Heart left ventricle (tissue), 16 donors: ENCODE measurements at regions not wholly inside any gene's neighbourhood (a gene's known extent, or its start where the extent isn't known, plus 50 kb on each side); places are given as distances from the start of the nearest gene placed in this dataset.

Experiments
- ATAC-seq, 4 donors: fragments of 200-7000 bp; cut with Tn5 transposase; one replicate each; pipeline ENCODE4 v1.9.1; 2020 to 2022; ENCODE audit warnings: moderate library complexity in 4 of 4, mild to moderate bottlenecking in 3 of 4, moderate number of reproducible peaks in 1 of 4
- DNase-seq, 5 donors: peaks; one replicate each; pipeline ENCODE4 v3.0.0-alpha.2; 2020
- H3K27ac ChIP-seq, 12 donors: fragments of 200-600 bp; sonication (generic) in 4 of 12; one replicate each; pipeline versions ENCODE4 v1.5.0 to v1.8.0; 2016 to 2022; ENCODE audit warnings: mild to moderate bottlenecking in 2 of 12
- H3K27me3 ChIP-seq, 9 donors: fragments of 200-600 bp; sonication (generic) in 2 of 9; one replicate each; pipeline versions ENCODE4 v1.5.1 to v1.8.0; 2016 to 2022; ENCODE audit warnings: mild to moderate bottlenecking in 3 of 9
- H3K36me3 ChIP-seq, 9 donors: fragments of 200-600 bp; sonication (generic) in 2 of 9; one replicate each; pipeline versions ENCODE4 v1.5.0 to v1.8.0; 2018 to 2022; ENCODE audit warnings: mild to moderate bottlenecking in 2 of 9
- H3K4me1 ChIP-seq, 12 donors: fragments of 200-600 bp; sonication (generic) in 4 of 12; one replicate each; pipeline versions ENCODE4 v1.5.0 to v1.8.0; 2016 to 2022; ENCODE audit warnings: mild to moderate bottlenecking in 3 of 12
- H3K4me3 ChIP-seq, 12 donors: fragments of 200-600 bp; sonication (generic) in 4 of 12; one replicate each; pipeline versions ENCODE4 v1.5.0 to v1.8.0; 2017 to 2022; ENCODE audit warnings: mild to moderate bottlenecking in 9 of 12, moderate library complexity in 4 of 12
- H3K9me3 ChIP-seq, 12 donors: fragments of 200-600 bp; sonication (generic) in 4 of 12; one replicate each; pipeline versions ENCODE4 v1.5.0 to v1.8.0; 2016 to 2022; ENCODE audit warnings: mild to moderate bottlenecking in 1 of 12
- POLR2A ChIP-seq, 2 donors: fragments of 450-650 bp; IDR thresholded peaks; one replicate each; pipeline ENCODE4 v1.6.1; 2017; ENCODE audit warnings: antibody characterized with exemption in 2 of 2, mild to moderate bottlenecking in 2 of 2, moderate library complexity in 2 of 2
- WGBS, 4 donors: extraction: QIAGEN DNeasy Blood & Tissue Kit in 2 of 4; methylation state at CpG; one replicate each; pipeline versions ENCODE4 v1.1.5 to v1.1.7; 2013 to 2018; 5-methylcytosine and 5-hydroxymethylcytosine counted together
- intact Hi-C, 10 donors: fragments of 100-400 bp; cut with DNase I; formaldehyde crosslinking; loops; one replicate each; pipeline versions ENCODE4 v1.11.1 to v1.14.2; 2022
- TF ChIP-seq, protein P1 (sequence below), 12 donors: fragments of 200-600 bp; sonication (generic) in 4 of 12; IDR thresholded peaks; one replicate each; pipeline versions ENCODE4 v1.5.0 to v1.8.0; 2018 to 2022; ENCODE audit warnings: antibody characterized with exemption in 12 of 12, mild to moderate bottlenecking in 5 of 12
- donor health status: ischemic (EF 13 %, LVEDD 7.1; RV severe dilation, severe dysfunction).
- donor health status: healthy with polysubstance abuse.
- donor health status: DM: no; HTN: yes; CAD: no.
- donor health status: DM: no; HTN: no; CAD: no.
- donor health status: ischemic (EF 25% LVEDD 6.9; RV normal size, moderate dysfunction).
- donor health status: ischemic (EF 25% LVEDD 5.7; RV mildly dilated, moderate dysfunction).
- donor health status: healthy.
- donor health status: DM: yes; HTN: yes; CAD: no.
- donor health status: ischemic (EF 35%, LVEDD 5.7; RV mildly dilated, moderate dysfunction).
- donor health status: nonischemic (EF 11% LVEDD 7.7; RV severe dilation, severe dysfunction).
- donor health status: DM: yes; HTN: yes; CAD: no.
- donor health status: PGD.
- donor health status: ischemic (EF 29% LVEDD 5.4; RV normal size, mild dysfunction).
- donor health status: nonischemic (EF 23%, LVEDD 6.1; RV moderate dilation, normal function).

DNA sequence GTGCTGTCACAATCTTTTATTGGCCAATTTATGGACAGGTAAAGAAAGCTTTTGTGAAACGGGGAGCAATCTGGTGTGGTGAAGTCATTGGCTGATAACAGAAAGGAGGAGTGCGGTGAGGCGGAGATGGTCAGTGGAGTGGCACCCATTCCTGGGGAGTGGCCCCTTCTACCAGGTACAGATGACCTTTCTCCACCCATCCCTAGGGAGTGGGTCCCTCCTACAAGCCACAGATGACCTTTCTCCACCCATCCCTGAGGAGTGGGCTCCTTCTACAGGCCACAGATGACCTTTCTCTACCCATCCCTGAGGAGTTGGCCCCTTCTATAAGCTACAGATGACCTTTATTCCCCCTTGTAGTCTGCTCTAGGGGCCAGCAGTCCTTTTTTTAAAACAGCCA, 267.6 kb upstream of the IRX2 start:
- Histone ChIP-seq H3K4me3 (no peak overlapping the region), H3K9me3 (no peaks in the 10 kb centered on the region), H3K27me3 (peaks cover 0 to 4% (median 0%) of the 10 kb centered on the region in 9 donors), H3K4me1 (no peaks in the 10 kb centered on the region), H3K36me3 (no peaks in the 10 kb centered on the region), H3K27ac (no peak overlapping the region)
- TF ChIP-seq, protein P1, sequence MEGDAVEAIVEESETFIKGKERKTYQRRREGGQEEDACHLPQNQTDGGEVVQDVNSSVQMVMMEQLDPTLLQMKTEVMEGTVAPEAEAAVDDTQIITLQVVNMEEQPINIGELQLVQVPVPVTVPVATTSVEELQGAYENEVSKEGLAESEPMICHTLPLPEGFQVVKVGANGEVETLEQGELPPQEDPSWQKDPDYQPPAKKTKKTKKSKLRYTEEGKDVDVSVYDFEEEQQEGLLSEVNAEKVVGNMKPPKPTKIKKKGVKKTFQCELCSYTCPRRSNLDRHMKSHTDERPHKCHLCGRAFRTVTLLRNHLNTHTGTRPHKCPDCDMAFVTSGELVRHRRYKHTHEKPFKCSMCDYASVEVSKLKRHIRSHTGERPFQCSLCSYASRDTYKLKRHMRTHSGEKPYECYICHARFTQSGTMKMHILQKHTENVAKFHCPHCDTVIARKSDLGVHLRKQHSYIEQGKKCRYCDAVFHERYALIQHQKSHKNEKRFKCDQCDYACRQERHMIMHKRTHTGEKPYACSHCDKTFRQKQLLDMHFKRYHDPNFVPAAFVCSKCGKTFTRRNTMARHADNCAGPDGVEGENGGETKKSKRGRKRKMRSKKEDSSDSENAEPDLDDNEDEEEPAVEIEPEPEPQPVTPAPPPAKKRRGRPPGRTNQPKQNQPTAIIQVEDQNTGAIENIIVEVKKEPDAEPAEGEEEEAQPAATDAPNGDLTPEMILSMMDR (IDR thresholded peaks at IDR 0.05): no peak
- TF ChIP-seq POLR2A (IDR thresholded peaks at IDR 0.05): no peak
- intact Hi-C loops: no loop called here
- WGBS, 4 donors: 64 to 86% (median 73%) methylated on average over 3 of the region's 3 CpGs
- ATAC-seq (no peak), DNase-seq (no peak)

DNA sequence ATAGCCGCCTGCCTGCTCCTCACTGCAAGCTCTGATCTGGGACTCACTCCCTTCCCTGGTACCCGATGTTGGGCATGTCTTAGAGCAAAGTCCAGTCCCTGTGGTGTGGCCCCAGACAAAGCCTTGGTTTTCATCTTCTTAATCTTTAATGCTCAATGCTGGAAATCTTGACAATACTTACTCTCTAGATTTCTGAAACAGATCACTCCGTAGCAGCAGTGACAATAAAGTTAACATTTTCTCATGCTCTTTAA, 260.2 kb upstream of the IRX2 start:
- no peak for TF ChIP-seq POLR2A (IDR thresholded peaks at IDR 0.05)
- TF ChIP-seq, protein P1 (IDR thresholded peaks at IDR 0.05): no peak

GRCh38 chr5:3010953-3011763, 259.7 kb upstream of the IRX2 start:
- Histone ChIP-seq H3K27me3 (no peaks in the 10 kb centered on the region), H3K27ac (no peak overlapping the region), H3K36me3 (no peaks in the 10 kb centered on the region), H3K9me3 (no peaks in the 10 kb centered on the region), H3K4me3 (no peak overlapping the region), H3K4me1 (no peaks in the 10 kb centered on the region)
- WGBS, 4 donors: 79 to 86% (median 83%) methylated on average over 9 of the region's 9 CpGs
- intact Hi-C loops: no loop called here
- DNase-seq (no peak), ATAC-seq (no peak)
- TF ChIP-seq, protein P1 (IDR thresholded peaks at IDR 0.05): no peak
- TF ChIP-seq POLR2A (IDR thresholded peaks at IDR 0.05): no peak

More for the DNA sequence above, 260.2 kb upstream of the IRX2 start:
- Histone ChIP-seq H3K36me3 (no peaks in the 10 kb centered on the region), H3K9me3 (no peaks in the 10 kb centered on the region), H3K27ac (no peak overlapping the region), H3K4me1 (no peaks in the 10 kb centered on the region), H3K4me3 (no peak overlapping the region), H3K27me3 (no peaks in the 10 kb centered on the region)
- no peak for ATAC-seq
- DNase-seq: no peak
- 74 to 89% (median 83%) methylated on average over 3 of the region's 3 CpGs for WGBS, 4 donors
- intact Hi-C loops: no loop called here

GRCh38 chr5:3010301-3010952, 258.9 kb upstream of the IRX2 start:
- intact Hi-C loops: no loop called here
- no peaks in the 10 kb centered on the region for H3K9me3 ChIP-seq
- no peaks in the 10 kb centered on the region for H3K27me3 ChIP-seq
- H3K36me3 ChIP-seq: no peaks in the 10 kb centered on the region
- no peak overlapping the region for H3K4me3 ChIP-seq
- TF ChIP-seq, protein P1 (IDR thresholded peaks at IDR 0.05): no peak
- TF ChIP-seq POLR2A (IDR thresholded peaks at IDR 0.05): no peak
- WGBS, 4 donors: 67 to 77% (median 70%) methylated on average over 9 of the region's 9 CpGs
- H3K27ac ChIP-seq: no peak overlapping the region
- DNase-seq (no peak), ATAC-seq (no peak)
- no peaks in the 10 kb centered on the region for H3K4me1 ChIP-seq
